K562 (cell line): ENCODE measurements at regions not wholly inside any gene's neighbourhood (a gene's known extent, or its start where the extent isn't known, plus 50 kb on each side); places are given as distances from the start of the nearest gene placed in this dataset.

Experiments used
- CHCHD3 ChIP-seq: fragments of 250-450 bp; sonication (Bioruptor Pico); IDR thresholded peaks from 2 replicates; pipeline ENCODE4 v2.1.2; 2022; ENCODE audit warnings: mild to moderate bottlenecking
- CHD4 ChIP-seq: fragments of 200-600 bp; sonication (generic); IDR thresholded peaks from 3 replicates; pipeline ENCODE4 v1.6.1; 2012; ENCODE audit warnings: low read depth, mild to moderate bottlenecking, mixed read lengths, low read length, inconsistent platforms; ENCODE audit not compliant: insufficient read depth, insufficient replicate concordance, poor library complexity, severe bottlenecking
- EWSR1 ChIP-seq: fragments of 450-650 bp; IDR thresholded peaks from 2 replicates; pipeline ENCODE4 v1.6.1; 2018; ENCODE audit warnings: borderline replicate concordance, mild to moderate bottlenecking, low read depth, moderate library complexity; ENCODE audit not compliant: partially characterized antibody
- LARP7 ChIP-seq: fragments of 450-650 bp; IDR thresholded peaks from 2 replicates; pipeline ENCODE4 v1.6.1; 2016
- MTA1 ChIP-seq: fragments of 450-650 bp; IDR thresholded peaks from 2 replicates; pipeline ENCODE4 v1.6.1; 2017; ENCODE audit warnings: borderline replicate concordance
- SP2 ChIP-seq: IDR thresholded peaks from 2 replicates; pipeline ENCODE4 v1.6.1; 2011; ENCODE audit warnings: mild to moderate bottlenecking, low read depth, low read length, moderate library complexity; ENCODE audit not compliant: poor library complexity, severe bottlenecking; ENCODE audit errors: extremely low read depth
- STAG1 ChIP-seq: sonication (generic); formaldehyde crosslinking; IDR thresholded peaks from 2 replicates; pipeline ENCODE4 v1.5.0; 2020; ENCODE audit warnings: missing genetic modification reagents, borderline replicate concordance
- ZFX ChIP-seq: sonication (generic); formaldehyde crosslinking; IDR thresholded peaks from 2 replicates; pipeline ENCODE4 v1.8.0; 2022; ENCODE audit warnings: mild to moderate bottlenecking, missing genetic modification reagents, moderate library complexity
- TF ChIP-seq, protein P1 (sequence below): fragments of 200-800 bp; sonication (Bioruptor generic); IDR thresholded peaks from 2 replicates; pipeline ENCODE4 v1.6.1; 2016; ENCODE audit warnings: missing genetic modification characterization, missing compliant biosample characterization
- TF ChIP-seq, protein P2 (sequence below): fragments of 250-450 bp; sonication (Bioruptor Pico); IDR thresholded peaks from 2 replicates; pipeline ENCODE4 v1.8.0; 2021; ENCODE audit warnings: mild to moderate bottlenecking, moderate library complexity
- TF ChIP-seq, protein P3 (sequence below): sonication (generic); formaldehyde crosslinking; IDR thresholded peaks from 2 replicates; pipeline ENCODE4 v1.8.0; 2022; ENCODE audit warnings: missing genetic modification reagents, mild to moderate bottlenecking, moderate library complexity, borderline replicate concordance
- TF ChIP-seq, protein P4 (sequence below), 2 experiments: IDR thresholded peaks in 1 of 2; conservative IDR thresholded peaks in 1 of 2; 2 replicates each; pipeline ENCODE4 v1.6.1; 2016; ENCODE audit warnings: low read depth in 2 of 2, mild to moderate bottlenecking in 1 of 2, missing compliant biosample characterization in 1 of 2, missing genetic modification characterization in 1 of 2, moderate library complexity in 1 of 2

DNA sequence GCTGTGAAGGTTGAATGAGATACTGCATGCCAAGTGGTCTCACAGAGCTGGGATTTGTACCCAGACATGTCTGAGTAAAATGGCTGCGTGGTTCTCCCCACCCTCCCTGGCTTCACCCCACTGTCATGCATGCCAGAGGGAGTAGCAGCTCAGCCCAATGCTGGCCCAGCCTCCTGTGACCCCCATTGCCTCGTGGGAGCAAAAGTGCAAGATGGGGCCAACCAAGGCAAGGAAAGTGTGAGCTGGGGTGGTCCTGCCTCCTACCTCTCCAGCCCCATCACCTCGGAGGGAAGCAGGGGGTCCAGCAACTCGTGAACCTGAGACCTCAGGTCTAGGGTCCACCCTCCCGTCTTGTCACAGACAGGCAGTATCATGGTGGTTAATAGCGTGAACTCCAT, 209.8 kb upstream of the GRIK3 start (continued):
- TF ChIP-seq, protein P1, sequence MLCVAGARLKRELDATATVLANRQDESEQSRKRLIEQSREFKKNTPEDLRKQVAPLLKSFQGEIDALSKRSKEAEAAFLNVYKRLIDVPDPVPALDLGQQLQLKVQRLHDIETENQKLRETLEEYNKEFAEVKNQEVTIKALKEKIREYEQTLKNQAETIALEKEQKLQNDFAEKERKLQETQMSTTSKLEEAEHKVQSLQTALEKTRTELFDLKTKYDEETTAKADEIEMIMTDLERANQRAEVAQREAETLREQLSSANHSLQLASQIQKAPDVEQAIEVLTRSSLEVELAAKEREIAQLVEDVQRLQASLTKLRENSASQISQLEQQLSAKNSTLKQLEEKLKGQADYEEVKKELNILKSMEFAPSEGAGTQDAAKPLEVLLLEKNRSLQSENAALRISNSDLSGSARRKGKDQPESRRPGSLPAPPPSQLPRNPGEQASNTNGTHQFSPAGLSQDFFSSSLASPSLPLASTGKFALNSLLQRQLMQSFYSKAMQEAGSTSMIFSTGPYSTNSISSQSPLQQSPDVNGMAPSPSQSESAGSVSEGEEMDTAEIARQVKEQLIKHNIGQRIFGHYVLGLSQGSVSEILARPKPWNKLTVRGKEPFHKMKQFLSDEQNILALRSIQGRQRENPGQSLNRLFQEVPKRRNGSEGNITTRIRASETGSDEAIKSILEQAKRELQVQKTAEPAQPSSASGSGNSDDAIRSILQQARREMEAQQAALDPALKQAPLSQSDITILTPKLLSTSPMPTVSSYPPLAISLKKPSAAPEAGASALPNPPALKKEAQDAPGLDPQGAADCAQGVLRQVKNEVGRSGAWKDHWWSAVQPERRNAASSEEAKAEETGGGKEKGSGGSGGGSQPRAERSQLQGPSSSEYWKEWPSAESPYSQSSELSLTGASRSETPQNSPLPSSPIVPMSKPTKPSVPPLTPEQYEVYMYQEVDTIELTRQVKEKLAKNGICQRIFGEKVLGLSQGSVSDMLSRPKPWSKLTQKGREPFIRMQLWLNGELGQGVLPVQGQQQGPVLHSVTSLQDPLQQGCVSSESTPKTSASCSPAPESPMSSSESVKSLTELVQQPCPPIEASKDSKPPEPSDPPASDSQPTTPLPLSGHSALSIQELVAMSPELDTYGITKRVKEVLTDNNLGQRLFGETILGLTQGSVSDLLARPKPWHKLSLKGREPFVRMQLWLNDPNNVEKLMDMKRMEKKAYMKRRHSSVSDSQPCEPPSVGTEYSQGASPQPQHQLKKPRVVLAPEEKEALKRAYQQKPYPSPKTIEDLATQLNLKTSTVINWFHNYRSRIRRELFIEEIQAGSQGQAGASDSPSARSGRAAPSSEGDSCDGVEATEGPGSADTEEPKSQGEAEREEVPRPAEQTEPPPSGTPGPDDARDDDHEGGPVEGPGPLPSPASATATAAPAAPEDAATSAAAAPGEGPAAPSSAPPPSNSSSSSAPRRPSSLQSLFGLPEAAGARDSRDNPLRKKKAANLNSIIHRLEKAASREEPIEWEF (CRISPR knock-in tag): no peak
- TF ChIP-seq, protein P2, sequence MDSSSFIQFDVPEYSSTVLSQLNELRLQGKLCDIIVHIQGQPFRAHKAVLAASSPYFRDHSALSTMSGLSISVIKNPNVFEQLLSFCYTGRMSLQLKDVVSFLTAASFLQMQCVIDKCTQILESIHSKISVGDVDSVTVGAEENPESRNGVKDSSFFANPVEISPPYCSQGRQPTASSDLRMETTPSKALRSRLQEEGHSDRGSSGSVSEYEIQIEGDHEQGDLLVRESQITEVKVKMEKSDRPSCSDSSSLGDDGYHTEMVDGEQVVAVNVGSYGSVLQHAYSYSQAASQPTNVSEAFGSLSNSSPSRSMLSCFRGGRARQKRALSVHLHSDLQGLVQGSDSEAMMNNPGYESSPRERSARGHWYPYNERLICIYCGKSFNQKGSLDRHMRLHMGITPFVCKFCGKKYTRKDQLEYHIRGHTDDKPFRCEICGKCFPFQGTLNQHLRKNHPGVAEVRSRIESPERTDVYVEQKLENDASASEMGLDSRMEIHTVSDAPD (CRISPR knock-in tag): no peak
- TF ChIP-seq SP2 (no peak), ZFX (no peak), STAG1 (no peak), EWSR1 (no peak), LARP7 (no peak), CHCHD3 (no peak), MTA1 (no peak), CHD4 (no peak)
- TF ChIP-seq, protein P3, sequence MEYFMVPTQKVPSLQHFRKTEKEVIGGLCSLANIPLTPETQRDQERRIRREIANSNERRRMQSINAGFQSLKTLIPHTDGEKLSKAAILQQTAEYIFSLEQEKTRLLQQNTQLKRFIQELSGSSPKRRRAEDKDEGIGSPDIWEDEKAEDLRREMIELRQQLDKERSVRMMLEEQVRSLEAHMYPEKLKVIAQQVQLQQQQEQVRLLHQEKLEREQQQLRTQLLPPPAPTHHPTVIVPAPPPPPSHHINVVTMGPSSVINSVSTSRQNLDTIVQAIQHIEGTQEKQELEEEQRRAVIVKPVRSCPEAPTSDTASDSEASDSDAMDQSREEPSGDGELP (CRISPR knock-in tag): no peak
- TF ChIP-seq, protein P4, sequence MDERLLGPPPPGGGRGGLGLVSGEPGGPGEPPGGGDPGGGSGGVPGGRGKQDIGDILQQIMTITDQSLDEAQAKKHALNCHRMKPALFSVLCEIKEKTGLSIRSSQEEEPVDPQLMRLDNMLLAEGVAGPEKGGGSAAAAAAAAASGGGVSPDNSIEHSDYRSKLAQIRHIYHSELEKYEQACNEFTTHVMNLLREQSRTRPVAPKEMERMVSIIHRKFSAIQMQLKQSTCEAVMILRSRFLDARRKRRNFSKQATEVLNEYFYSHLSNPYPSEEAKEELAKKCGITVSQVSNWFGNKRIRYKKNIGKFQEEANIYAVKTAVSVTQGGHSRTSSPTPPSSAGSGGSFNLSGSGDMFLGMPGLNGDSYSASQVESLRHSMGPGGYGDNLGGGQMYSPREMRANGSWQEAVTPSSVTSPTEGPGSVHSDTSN (CRISPR knock-in tag; IDR thresholded peaks at IDR 0.05; ENCODE audit: low read depth): no peak
- TF ChIP-seq, protein P4 (tag; conservative IDR thresholded peaks at IDR 0.05; ENCODE audit: low read depth): no peak
